ENCODE measurements at regions not wholly inside any gene's neighbourhood (a gene's known extent, or its start where the extent isn't known, plus 50 kb on each side); places are given as distances from the start of the nearest gene placed in this dataset.
A peak's percentile ranks its signal among the peaks of the same experiment; 100 is the strongest.
"Not testable (repeated sequence)": the region's sequence is repeated elsewhere in the genome, so short reads cannot be mapped to it uniquely, and the experiment has no call there.

GRCh38 chr17:77533697-77534096 lies 392.9 kb downstream of the SEC14L1 start:
- not testable (repeated sequence) for DNase-seq

- DNase-seq = no peak
Measured at GRCh38 chr17:77534137-77534536, 393.4 kb downstream of the SEC14L1 start.

- no peak for DNase-seq
Measured at GRCh38 chr17:77535435-77535834, 394.7 kb downstream of the SEC14L1 start.

- DNase-seq = no peak
Measured at GRCh38 chr17:77535892-77536291, 395.1 kb downstream of the SEC14L1 start.

- DNase-seq = no peak
Measured at GRCh38 chr17:77537566-77537965, 396.8 kb downstream of the SEC14L1 start.

GRCh38 chr17:77540531-77540930 lies 399.8 kb downstream of the SEC14L1 start:
- DNase-seq = no peak

GRCh38 chr17:77540975-77541374 lies 400.2 kb downstream of the SEC14L1 start:
- no peak for DNase-seq

- DNase-seq = no peak
Measured at GRCh38 chr17:77542011-77542410, 401.2 kb downstream of the SEC14L1 start.

GRCh38 chr17:77542551-77543490 lies 402.1 kb downstream of the SEC14L1 start:
- peak; percentile 89 for DNase-seq

GRCh38 chr17:77543801-77544200 lies 403.0 kb downstream of the SEC14L1 start:
- no peak for DNase-seq

- DNase-seq = no peak
Measured at GRCh38 chr17:77544347-77545110, 403.8 kb downstream of the SEC14L1 start.

GRCh38 chr17:77546772-77547241 lies 406.0 kb downstream of the SEC14L1 start:
- DNase-seq = no peak

GRCh38 chr17:77548967-77549366 lies 408.2 kb downstream of the SEC14L1 start:
- no peak for DNase-seq

GRCh38 chr17:77549726-77550366 lies 408.7 kb upstream of the TNRC6C start:
- DNase-seq = no peak

- no peak for DNase-seq
Measured at GRCh38 chr17:77553459-77554066, 404.9 kb upstream of the TNRC6C start.

GRCh38 chr17:77555121-77555591 lies 403.3 kb upstream of the TNRC6C start:
- no peak for DNase-seq

GRCh38 chr17:77555741-77556291 lies 402.7 kb upstream of the TNRC6C start:
- DNase-seq = peak; percentile 64

- DNase-seq = no peak
Measured at GRCh38 chr17:77556383-77557061, 402.0 kb upstream of the TNRC6C start.

- no peak for DNase-seq
Measured at GRCh38 chr17:77558846-77559626, 399.5 kb upstream of the TNRC6C start.

- no peak for DNase-seq
Measured at GRCh38 chr17:77560381-77560780, 398.1 kb upstream of the TNRC6C start.

GRCh38 chr17:77560841-77561240 lies 397.7 kb upstream of the TNRC6C start:
- DNase-seq = no peak

Measured in NCI-H1694 (cell line).